ENCODE measurements at regions not wholly inside any gene's neighbourhood (a gene's known extent, or its start where the extent isn't known, plus 50 kb on each side); places are given as distances from the start of the nearest gene placed in this dataset.

DNA sequence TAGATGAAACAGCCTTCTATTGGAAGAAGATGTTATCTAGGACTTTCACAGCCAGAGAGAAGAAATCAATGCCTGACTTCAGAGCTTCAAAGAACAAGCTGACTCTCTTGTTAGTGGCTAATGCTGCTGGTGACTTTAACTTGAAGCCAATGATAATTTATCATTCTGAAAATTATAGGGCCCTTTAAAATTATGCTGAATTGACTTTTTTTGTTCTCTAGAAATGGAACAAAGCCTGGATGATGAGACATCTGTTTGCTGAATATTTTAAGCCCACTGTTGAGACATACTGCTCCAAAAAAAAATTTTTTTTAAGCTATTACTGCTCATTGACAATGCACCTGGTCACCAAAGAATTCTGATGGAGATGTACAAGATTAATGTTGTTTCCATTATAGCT is 189.2 kb downstream of the MBL2 start:
- FAIRE-seq (no peak), DNase-seq (ENCODE audit: low read depth, low spot score) (no peak)
- Histone ChIP-seq H3K36me3 (ENCODE audit: control insufficient read depth in 2 of 2, extremely low read depth in 1 of 2, insufficient read depth in 2 of 2, low read length in 2 of 2) (no peaks in the 10 kb centered on the region), H2AFZ (ENCODE audit: low read depth, low read length) (no peak overlapping the region), H3K27me3 (ENCODE audit: control insufficient read depth in 2 of 2, insufficient read depth in 2 of 2, low read length in 2 of 2) (no peaks in the 10 kb centered on the region), H3K9ac (replicated peaks; ENCODE audit: extremely low read depth, insufficient read depth, low read length) (no peak overlapping the region), H3K9me3 (replicated peaks; ENCODE audit: control insufficient read depth, insufficient read depth, low read length) (no peaks in the 10 kb centered on the region), H3K27ac (ENCODE audit: insufficient read depth, low read depth, low read length) (no peak overlapping the region), H3K4me1 (ENCODE audit: control insufficient read depth, extremely low read depth, insufficient read depth, low read length) (peaks cover 13% of the 10 kb centered on the region), H3K4me2 (ENCODE audit: insufficient read depth, low read length) (no peak overlapping the region), H4K20me1 (replicated peaks; ENCODE audit: control insufficient read depth, extremely low read depth, insufficient read depth, low read length) (no peaks in the 10 kb centered on the region), H3K4me3 (replicated peaks in 1 of 3; ENCODE audit: insufficient read depth in 1 of 3, low read depth in 1 of 3, low read length in 3 of 3) (no peak overlapping the region), H3K9me1 (replicated peaks; ENCODE audit: control insufficient read depth, extremely low read depth, insufficient read depth, low read length) (no peaks in the 10 kb centered on the region), H3K79me2 (ENCODE audit: control insufficient read depth, insufficient read depth, low read length) (no peaks in the 10 kb centered on the region)
- no TSS peak for BruUV-seq (replicated peaks)
- ChIA-PET CTCF (interaction anchor here (0.6 to 1.3 kb wide), 3 partner anchors 10 to 147 kb away, joined by 3 to 5 read pairs (median 4); no protein-coding TSS in a partner anchor), POLR2A (no interaction called here)
- TF ChIP-seq POLR2AphosphoS5 (IDR thresholded peaks at IDR 0.05; ENCODE audit: insufficient read depth, low read depth, low read length) (no peak), JUN (IDR thresholded peaks at IDR 0.05; ENCODE audit: borderline replicate concordance, insufficient read depth, insufficient read length, low read depth) (no peak), EZH2 (IDR thresholded peaks at IDR 0.05; ENCODE audit: borderline replicate concordance, low read depth, low read length, severe bottlenecking) (no peak), POLR2A (IDR thresholded peaks at IDR 0.05; ENCODE audit: low read depth, low read length) (no peak), MYC (IDR thresholded peaks at IDR 0.05; ENCODE audit: low read depth, low read length) (no peak), GATA2 (IDR thresholded peaks at IDR 0.05; ENCODE audit: insufficient read depth, insufficient read length, low read depth, low read length) (no peak)
- intact Hi-C loops (cut with micrococcal nuclease): no loop called here
- dilution Hi-C loops (cut with MboI; ENCODE audit: extremely low pct_ligation_motif_present, low sequenced_read_pairs): no loop called here

DNA sequence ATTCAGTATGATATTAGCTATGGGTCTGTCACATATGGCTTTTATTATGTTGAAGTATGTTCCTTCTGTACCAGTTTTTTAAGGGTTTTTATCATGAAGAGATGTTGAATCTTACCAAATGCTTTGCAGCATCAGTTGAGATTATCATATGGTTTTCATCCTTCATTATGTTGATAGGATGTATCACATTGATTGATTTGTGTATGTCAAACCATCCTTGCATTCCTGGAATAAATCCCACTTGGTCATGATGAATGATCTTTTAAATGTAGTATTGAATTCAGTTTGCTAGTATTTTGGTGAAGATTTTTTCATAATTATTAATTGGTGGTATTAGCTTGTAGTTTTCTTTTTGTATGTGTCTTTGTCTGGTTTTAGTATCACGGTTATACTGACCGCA is 185.9 kb downstream of the MBL2 start:
- Histone ChIP-seq H2AFZ (ENCODE audit: low read depth, low read length) (no peak overlapping the region), H4K20me1 (replicated peaks; ENCODE audit: control insufficient read depth, extremely low read depth, insufficient read depth, low read length) (no peaks in the 10 kb centered on the region), H3K9me3 (replicated peaks; ENCODE audit: control insufficient read depth, insufficient read depth, low read length) (no peaks in the 10 kb centered on the region), H3K4me2 (ENCODE audit: insufficient read depth, low read length) (no peak overlapping the region), H3K4me3 (replicated peaks in 1 of 3; ENCODE audit: insufficient read depth in 1 of 3, low read depth in 1 of 3, low read length in 3 of 3) (no peak overlapping the region), H3K27me3 (ENCODE audit: control insufficient read depth in 2 of 2, insufficient read depth in 2 of 2, low read length in 2 of 2) (no peaks in the 10 kb centered on the region), H3K4me1 (ENCODE audit: control insufficient read depth, extremely low read depth, insufficient read depth, low read length) (no peaks in the 10 kb centered on the region), H3K79me2 (ENCODE audit: control insufficient read depth, insufficient read depth, low read length) (no peaks in the 10 kb centered on the region), H3K9me1 (replicated peaks; ENCODE audit: control insufficient read depth, extremely low read depth, insufficient read depth, low read length) (no peaks in the 10 kb centered on the region), H3K27ac (ENCODE audit: insufficient read depth, low read depth, low read length) (no peak overlapping the region), H3K36me3 (ENCODE audit: control insufficient read depth in 2 of 2, extremely low read depth in 1 of 2, insufficient read depth in 2 of 2, low read length in 2 of 2) (no peaks in the 10 kb centered on the region), H3K9ac (replicated peaks; ENCODE audit: extremely low read depth, insufficient read depth, low read length) (no peak overlapping the region)
- FAIRE-seq: no peak
- DNase-seq (ENCODE audit: low read depth, low spot score): no peak
- CTCF ChIA-PET: no interaction called here
- dilution Hi-C loops (cut with MboI; ENCODE audit: extremely low pct_ligation_motif_present, low sequenced_read_pairs) (no loop called here), intact Hi-C loops (cut with micrococcal nuclease) (no loop called here)
- BruUV-seq (replicated peaks): no TSS peak
- no peak for TF ChIP-seq MAX (IDR thresholded peaks at IDR 0.05; ENCODE audit: insufficient read depth, insufficient read length)
- POLR2A ChIA-PET: no interaction called here
